GM23338 (cell line): ENCODE measurements at regions not wholly inside any gene's neighbourhood (a gene's known extent, or its start where the extent isn't known, plus 50 kb on each side); places are given as distances from the start of the nearest gene placed in this dataset.

Source experiments
- EZH2phosphoT487 ChIP-seq: fragments of 200-600 bp; sonication (generic); IDR thresholded peaks from one replicate; pipeline ENCODE4 v1.8.1; 2018; ENCODE audit warnings: antibody characterized with exemption; ENCODE audit not compliant: unreplicated experiment
- JUNB ChIP-seq: IDR thresholded peaks from one replicate; pipeline ENCODE4 v1.6.1; 2016; ENCODE audit warnings: antibody characterized with exemption; ENCODE audit not compliant: unreplicated experiment
- NANOG ChIP-seq: IDR thresholded peaks from 2 replicates; pipeline ENCODE4 v1.6.1; 2016; ENCODE audit warnings: antibody characterized with exemption, borderline replicate concordance
- POLR2AphosphoS5 ChIP-seq: IDR thresholded peaks from 2 replicates; pipeline ENCODE4 v1.6.1; 2016; ENCODE audit warnings: antibody characterized with exemption, low read depth
- ZNF114 ChIP-seq: fragments of 250-450 bp; sonication (Bioruptor Pico); IDR thresholded peaks from 2 replicates; pipeline ENCODE4 v1.5.0; 2020; ENCODE audit warnings: mild to moderate bottlenecking, moderate library complexity
- TF ChIP-seq, protein P1 (sequence below): IDR thresholded peaks from 2 replicates; pipeline ENCODE4 v1.6.1; 2016; ENCODE audit warnings: antibody characterized with exemption
- TF ChIP-seq, protein P2 (sequence below): IDR thresholded peaks from one replicate; pipeline ENCODE4 v1.6.1; 2018; ENCODE audit warnings: antibody characterized with exemption; ENCODE audit not compliant: unreplicated experiment

DNA sequence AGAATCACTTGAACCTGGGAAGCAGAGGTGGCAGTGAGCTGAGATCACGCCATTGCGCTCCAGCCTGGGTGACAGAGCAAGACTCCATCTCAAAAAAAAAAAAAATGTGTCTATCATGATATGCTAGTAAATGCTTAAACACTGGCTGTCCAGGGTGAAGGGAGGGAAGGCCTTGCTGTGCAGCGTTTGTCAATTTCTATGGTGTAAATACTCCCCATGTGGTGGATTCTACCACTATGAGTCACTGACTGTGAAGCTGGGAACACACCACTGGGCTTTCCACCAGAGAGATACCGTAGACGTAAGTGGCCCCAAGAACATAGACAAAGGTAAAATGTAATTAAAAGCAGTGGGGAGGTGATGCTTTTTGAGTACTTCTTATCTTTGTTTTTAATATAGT, 51.3 kb upstream of the LEF1 start (continued):
- TF ChIP-seq EZH2phosphoT487 = no peak
- TF ChIP-seq, protein P1, sequence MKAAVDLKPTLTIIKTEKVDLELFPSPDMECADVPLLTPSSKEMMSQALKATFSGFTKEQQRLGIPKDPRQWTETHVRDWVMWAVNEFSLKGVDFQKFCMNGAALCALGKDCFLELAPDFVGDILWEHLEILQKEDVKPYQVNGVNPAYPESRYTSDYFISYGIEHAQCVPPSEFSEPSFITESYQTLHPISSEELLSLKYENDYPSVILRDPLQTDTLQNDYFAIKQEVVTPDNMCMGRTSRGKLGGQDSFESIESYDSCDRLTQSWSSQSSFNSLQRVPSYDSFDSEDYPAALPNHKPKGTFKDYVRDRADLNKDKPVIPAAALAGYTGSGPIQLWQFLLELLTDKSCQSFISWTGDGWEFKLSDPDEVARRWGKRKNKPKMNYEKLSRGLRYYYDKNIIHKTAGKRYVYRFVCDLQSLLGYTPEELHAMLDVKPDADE = no peak
- TF ChIP-seq NANOG = no peak
- TF ChIP-seq JUNB = no peak
- no peak for TF ChIP-seq ZNF114 (CRISPR knock-in tag)
- TF ChIP-seq, protein P2, sequence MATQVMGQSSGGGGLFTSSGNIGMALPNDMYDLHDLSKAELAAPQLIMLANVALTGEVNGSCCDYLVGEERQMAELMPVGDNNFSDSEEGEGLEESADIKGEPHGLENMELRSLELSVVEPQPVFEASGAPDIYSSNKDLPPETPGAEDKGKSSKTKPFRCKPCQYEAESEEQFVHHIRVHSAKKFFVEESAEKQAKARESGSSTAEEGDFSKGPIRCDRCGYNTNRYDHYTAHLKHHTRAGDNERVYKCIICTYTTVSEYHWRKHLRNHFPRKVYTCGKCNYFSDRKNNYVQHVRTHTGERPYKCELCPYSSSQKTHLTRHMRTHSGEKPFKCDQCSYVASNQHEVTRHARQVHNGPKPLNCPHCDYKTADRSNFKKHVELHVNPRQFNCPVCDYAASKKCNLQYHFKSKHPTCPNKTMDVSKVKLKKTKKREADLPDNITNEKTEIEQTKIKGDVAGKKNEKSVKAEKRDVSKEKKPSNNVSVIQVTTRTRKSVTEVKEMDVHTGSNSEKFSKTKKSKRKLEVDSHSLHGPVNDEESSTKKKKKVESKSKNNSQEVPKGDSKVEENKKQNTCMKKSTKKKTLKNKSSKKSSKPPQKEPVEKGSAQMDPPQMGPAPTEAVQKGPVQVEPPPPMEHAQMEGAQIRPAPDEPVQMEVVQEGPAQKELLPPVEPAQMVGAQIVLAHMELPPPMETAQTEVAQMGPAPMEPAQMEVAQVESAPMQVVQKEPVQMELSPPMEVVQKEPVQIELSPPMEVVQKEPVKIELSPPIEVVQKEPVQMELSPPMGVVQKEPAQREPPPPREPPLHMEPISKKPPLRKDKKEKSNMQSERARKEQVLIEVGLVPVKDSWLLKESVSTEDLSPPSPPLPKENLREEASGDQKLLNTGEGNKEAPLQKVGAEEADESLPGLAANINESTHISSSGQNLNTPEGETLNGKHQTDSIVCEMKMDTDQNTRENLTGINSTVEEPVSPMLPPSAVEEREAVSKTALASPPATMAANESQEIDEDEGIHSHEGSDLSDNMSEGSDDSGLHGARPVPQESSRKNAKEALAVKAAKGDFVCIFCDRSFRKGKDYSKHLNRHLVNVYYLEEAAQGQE = no peak
- TF ChIP-seq POLR2AphosphoS5 = no peak
